ENCODE measurements at regions not wholly inside any gene's neighbourhood (a gene's known extent, or its start where the extent isn't known, plus 50 kb on each side); places are given as distances from the start of the nearest gene placed in this dataset.
"Not testable (repeated sequence)": the region's sequence is repeated elsewhere in the genome, so short reads cannot be mapped to it uniquely, and the experiment has no call there.

- no peak for DNase-seq (ENCODE audit: low read depth)
These were observed 246.8 kb upstream of the JARID2 start for GRCh38 chr6:14999106-14999505.

GRCh38 chr6:15001326-15001910 lies 244.5 kb upstream of the JARID2 start:
- no peak for DNase-seq (ENCODE audit: low read depth)

- no peak for DNase-seq (ENCODE audit: low read depth)
These were observed 237.6 kb upstream of the JARID2 start for GRCh38 chr6:15008269-15008668.

GRCh38 chr6:15014958-15015357 lies 230.9 kb upstream of the JARID2 start:
- no peak for DNase-seq (ENCODE audit: low read depth)

- no peak for DNase-seq (ENCODE audit: low read depth)
These were observed 229.1 kb upstream of the JARID2 start for GRCh38 chr6:15016813-15017212.

- DNase-seq (ENCODE audit: low read depth) = peak; percentile 37
These were observed 228.6 kb upstream of the JARID2 start for GRCh38 chr6:15017261-15017660.

- no peak for DNase-seq (ENCODE audit: low read depth)
These were observed 228.1 kb upstream of the JARID2 start for GRCh38 chr6:15017803-15018202.

GRCh38 chr6:15020119-15020770 lies 225.6 kb upstream of the JARID2 start:
- DNase-seq (ENCODE audit: low read depth) = no peak

GRCh38 chr6:15021074-15021473 lies 224.8 kb upstream of the JARID2 start:
- DNase-seq (ENCODE audit: low read depth) = no peak

GRCh38 chr6:15023018-15023417 lies 222.9 kb upstream of the JARID2 start:
- not testable (repeated sequence) for DNase-seq (ENCODE audit: low read depth)

- no peak for DNase-seq (ENCODE audit: low read depth)
These were observed 222.4 kb upstream of the JARID2 start for GRCh38 chr6:15023448-15023847.

- no peak for DNase-seq (ENCODE audit: low read depth)
These were observed 220.4 kb upstream of the JARID2 start for GRCh38 chr6:15025446-15025845.

GRCh38 chr6:15026832-15027231 lies 219.0 kb upstream of the JARID2 start:
- DNase-seq (ENCODE audit: low read depth) = no peak

- no peak for DNase-seq (ENCODE audit: low read depth)
These were observed 218.4 kb upstream of the JARID2 start for GRCh38 chr6:15027472-15027871.

- DNase-seq (ENCODE audit: low read depth) = no peak
These were observed 213.9 kb upstream of the JARID2 start for GRCh38 chr6:15032015-15032414.

- no peak for DNase-seq (ENCODE audit: low read depth)
These were observed 212.0 kb upstream of the JARID2 start for GRCh38 chr6:15033850-15034203.

- DNase-seq (ENCODE audit: low read depth) = peak; percentile 30
These were observed 209.1 kb upstream of the JARID2 start for GRCh38 chr6:15036690-15037245.

GRCh38 chr6:15037253-15037652 lies 208.6 kb upstream of the JARID2 start:
- no peak for DNase-seq (ENCODE audit: low read depth)

- no peak for DNase-seq (ENCODE audit: low read depth)
These were observed 207.7 kb upstream of the JARID2 start for GRCh38 chr6:15038013-15038791.

GRCh38 chr6:15039136-15039535 lies 206.7 kb upstream of the JARID2 start:
- DNase-seq (ENCODE audit: low read depth) = no peak

GRCh38 chr6:15042938-15043337 lies 202.9 kb upstream of the JARID2 start:
- DNase-seq (ENCODE audit: low read depth) = no peak

GRCh38 chr6:15044146-15044882 lies 201.6 kb upstream of the JARID2 start:
- DNase-seq (ENCODE audit: low read depth) = no peak
